ENCODE measurements at regions not wholly inside any gene's neighbourhood (a gene's known extent, or its start where the extent isn't known, plus 50 kb on each side); places are given as distances from the start of the nearest gene placed in this dataset.

DNA sequence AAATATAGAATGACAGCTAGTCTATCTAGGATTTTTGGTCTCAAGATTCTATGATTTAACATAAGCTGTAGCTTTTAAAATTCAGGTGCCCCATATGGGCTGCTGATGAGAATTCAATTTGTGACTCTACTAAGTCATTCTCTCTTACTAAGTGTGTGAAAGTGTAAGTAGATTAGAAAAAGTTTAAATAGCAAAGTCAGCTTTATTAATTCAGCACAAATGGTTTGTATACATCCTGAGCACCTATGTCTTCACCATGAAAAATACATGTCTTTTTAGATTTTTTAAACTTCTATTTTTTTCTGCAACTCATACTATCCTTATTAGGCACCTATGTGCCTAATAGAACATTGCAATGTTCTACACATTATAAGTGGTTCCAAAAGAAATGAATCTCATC is 157.1 kb downstream of the METTL4 start:
- DNase-seq = no peak
- intact Hi-C loops (cut with DNase I) = no loop called here

DNA sequence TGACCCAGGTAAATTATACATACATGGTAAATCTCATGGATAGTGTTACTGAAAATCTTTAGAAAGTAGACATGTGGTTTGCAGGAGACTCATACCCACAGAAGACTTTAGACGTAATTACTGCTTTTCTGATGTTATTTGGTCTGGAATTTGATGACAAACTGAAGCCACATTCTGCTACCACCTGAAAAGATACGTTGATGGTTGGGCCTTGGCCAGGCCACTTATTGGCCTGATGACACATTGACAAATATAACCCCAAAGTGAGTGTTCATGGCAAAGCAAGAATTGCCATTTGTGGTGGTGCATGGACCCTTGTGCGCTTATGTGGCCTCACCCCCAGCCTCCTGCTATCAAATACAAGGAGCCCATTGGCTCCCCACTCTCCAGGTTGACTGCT is 155.6 kb downstream of the METTL4 start:
- intact Hi-C loops (cut with DNase I) = no loop called here

DNA sequence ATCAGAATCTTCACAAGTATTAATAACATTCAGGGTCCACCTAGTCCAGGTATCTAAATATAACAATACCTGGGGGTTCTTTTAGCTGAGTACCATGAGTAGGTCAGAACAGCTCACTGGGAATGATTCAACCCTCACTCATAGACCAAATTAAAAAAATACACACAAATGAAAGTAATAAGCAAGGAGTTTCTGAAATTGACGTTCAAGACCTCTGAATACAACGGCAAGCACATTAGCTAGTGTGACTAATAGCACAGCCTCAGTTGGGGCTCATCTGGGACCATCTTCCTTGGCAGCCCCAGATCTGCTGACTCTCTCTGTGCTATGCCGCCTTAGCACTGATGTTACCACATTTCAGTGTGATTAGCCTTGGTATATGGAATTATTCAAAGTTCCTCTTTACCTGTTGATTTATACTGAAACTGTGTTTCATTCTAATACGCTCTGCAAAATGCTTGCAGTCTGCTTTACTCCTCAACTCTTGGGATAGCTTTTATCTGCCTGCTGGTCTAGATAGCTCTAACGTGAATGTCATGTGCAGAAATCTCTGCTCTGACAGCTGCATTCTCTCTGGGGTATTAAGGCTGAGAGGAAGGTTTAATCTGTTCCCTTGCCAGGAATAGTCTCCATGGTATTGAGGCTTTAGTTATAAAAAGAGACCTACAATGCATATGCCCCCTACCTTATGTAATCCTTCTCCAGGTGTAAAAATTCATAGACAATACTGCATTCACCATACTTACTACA is 153.3 kb downstream of the METTL4 start:
- intact Hi-C loops (cut with DNase I) = no loop called here
- DNase-seq = no peak

More for the DNA sequence above, 155.6 kb downstream of the METTL4 start:
- no peak for DNase-seq

DNA sequence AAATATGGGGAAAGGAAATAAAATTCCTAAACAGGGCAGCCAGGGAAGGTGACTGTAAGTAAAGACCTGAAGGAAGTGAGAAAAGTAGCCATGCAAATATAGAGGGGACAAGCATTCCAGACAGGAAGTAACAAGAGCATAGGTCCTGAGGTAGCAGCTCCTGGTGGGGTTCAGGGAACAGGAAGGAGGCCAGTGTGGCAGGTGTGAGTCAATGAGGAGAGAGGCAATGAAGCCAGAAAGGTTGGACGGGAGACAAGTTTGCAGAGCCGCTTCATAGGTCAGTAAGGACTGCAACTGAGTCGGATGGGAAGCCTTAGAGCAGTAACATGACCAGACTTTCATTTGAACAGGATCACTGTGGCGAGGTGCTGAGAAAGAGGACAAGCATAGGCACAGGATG is 150.9 kb downstream of the METTL4 start:
- DNase-seq = no peak
- intact Hi-C loops (cut with DNase I) = no loop called here

DNA sequence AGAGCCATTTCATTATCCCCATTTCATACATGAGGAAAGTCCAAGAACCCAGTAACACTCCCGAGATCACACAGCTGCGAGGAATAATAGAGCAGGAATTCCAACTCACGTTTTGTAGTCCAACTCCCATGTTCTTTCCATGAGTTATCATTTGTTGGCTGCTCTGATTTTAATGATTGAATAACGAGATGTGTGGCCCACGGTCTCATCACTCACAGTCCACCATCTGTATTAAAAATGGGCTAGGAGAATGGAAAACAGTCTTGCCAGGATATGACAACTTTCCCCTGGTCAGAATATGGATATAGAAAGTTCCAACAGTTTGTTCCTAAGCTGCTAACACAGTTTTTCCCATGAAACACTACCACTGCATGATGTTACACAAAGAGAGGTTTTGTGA is 147.5 kb downstream of the METTL4 start:
- DNase-seq = no peak
- intact Hi-C loops (cut with DNase I) = no loop called here

DNA sequence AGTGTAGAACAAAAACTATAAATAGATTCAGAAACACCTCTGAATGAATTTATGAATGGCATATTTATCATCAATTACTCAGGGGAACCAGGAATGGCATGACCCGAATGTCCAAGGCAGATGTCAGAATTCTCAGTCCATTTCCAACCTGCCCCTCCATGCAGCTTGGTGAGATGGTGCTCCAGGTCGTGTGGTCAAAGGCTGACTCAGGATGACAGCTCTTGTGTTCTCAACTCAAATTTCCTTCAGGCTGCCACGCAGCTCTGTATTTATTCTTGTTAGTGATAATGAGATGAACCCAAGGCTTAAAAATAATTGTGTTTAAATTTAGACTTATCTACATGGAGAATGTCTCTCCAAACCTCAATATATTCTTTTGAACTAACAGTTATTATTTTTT is 146.9 kb downstream of the METTL4 start:
- intact Hi-C loops (cut with DNase I) = no loop called here

DNA sequence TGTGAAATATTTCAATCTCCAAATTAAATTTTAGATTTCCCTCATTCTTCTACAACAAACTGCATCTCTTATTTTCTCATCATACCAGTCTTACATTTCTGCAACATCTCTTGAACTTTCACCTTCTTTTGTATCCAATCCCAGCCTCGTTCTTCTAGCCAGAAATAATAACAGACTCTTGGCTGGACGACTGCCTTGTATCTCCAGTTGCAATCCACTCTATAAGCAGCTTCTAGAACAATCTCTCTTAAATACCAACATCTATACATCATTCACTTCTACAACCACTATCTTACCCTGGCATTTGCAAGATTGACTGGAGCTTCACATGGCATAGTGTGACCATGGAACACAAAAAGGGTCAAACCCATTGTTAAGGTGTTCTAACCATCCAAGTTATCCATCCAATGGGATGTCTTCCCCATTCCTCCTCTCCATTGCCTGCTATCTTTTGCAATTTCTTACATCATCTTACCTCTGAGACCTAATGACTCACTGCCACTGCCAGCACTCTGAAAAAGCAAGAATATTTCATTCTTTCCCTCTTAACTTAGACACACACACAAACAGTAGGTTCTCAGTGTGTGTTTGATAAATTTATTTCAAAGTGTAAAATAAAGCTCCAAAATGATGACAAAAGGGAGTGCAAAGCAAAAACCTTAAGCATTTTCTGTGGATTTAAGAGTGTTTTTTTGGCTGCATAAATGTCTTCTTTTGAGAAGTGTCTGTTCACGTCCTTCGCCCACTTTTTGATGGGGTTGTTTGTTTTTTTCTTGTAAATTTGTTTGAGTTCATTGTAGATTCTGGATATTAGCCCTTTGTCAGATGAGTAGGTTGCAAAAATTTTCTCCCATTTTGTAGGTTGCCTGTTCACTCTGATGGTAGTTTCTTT is 145.6 kb downstream of the METTL4 start:
- intact Hi-C loops (cut with DNase I) = no loop called here
- DNase-seq = no peak

More for the DNA sequence above, 146.9 kb downstream of the METTL4 start:
- DNase-seq = no peak

DNA sequence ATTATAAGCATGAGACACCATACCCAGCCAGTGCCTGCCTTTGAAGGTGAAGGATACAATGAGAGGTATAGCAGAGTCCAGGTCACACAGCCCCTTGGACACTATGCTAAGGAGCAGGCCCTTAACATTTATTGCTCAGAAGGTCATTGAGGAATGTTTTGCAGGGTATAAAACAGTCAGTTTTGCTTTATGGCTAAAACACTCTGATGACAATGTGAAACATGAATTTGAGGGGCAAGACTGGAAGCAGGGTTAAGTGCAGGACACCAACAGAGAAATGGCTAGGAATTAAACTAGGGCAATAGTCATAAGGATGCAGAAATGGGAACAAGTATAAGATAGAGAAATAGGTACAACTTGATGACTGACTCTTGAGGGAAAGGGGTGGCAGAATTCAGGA is 141.1 kb downstream of the METTL4 start:
- DNase-seq = no peak
- intact Hi-C loops (cut with DNase I) = no loop called here

DNA sequence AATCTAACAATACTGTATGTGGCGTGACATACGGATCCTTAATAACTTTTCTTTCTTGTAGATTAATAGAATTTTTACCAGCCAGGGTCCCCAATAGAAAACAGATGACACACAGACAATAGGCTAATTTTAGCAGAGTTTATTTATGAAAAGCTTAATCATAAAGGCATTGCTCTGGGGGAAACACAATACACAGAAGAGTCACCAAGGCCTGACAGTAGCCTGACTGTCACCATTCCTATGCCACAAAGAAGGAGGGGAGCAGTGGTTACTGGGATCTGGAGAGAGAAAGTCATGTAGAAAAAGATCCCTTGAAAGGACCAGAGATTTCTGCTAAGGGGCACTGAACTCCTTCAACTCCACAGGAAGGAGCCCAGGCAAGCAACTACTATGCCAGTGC is 139.5 kb downstream of the METTL4 start:
- intact Hi-C loops (cut with DNase I) = no loop called here
- DNase-seq = no peak

- no peak for DNase-seq
- intact Hi-C loops (cut with DNase I) = no loop called here
These were observed 137.9 kb downstream of the METTL4 start for GRCh38 chr18:2433366-2433765.

DNA sequence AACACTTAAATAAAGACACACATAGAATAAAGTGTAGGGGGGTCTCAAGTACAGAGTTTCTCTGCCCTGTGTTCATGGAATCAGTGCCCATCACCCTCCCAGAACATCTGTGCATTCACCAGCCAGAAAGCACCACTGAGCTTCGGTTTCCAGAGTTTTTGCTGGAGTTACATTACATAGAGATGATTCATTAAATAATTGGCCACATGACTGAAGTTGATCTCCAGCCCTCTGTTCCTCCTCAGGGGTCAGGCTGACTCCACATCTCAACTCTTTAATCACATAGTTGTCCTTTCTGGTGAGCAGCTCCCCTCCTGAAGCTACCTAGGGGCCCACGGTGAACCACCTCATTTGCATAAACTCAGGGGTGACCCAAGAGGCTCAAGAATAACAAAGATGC is 129.8 kb downstream of the METTL4 start:
- intact Hi-C loops (cut with DNase I) = no loop called here
- DNase-seq = no peak

- no peak for DNase-seq
- intact Hi-C loops (cut with DNase I) = no loop called here
These were observed 129.3 kb downstream of the METTL4 start for GRCh38 chr18:2442006-2442405.

GRCh38 chr18:2442726-2443275 is 128.5 kb downstream of the METTL4 start:
- intact Hi-C loops (cut with DNase I) = no loop called here
- no peak for DNase-seq

- intact Hi-C loops (cut with DNase I) = no loop called here
These were observed 127.0 kb downstream of the METTL4 start for GRCh38 chr18:2444201-2444875.

GRCh38 chr18:2448565-2449151 is 122.6 kb downstream of the METTL4 start:
- intact Hi-C loops (cut with DNase I) = no loop called here
- no peak for DNase-seq

More at GRCh38 chr18:2444201-2444875, 127.0 kb downstream of the METTL4 start:
- no peak for DNase-seq

- intact Hi-C loops (cut with DNase I) = no loop called here
- no peak for DNase-seq
These were observed 119.7 kb downstream of the METTL4 start for GRCh38 chr18:2451556-2451955.

DNA sequence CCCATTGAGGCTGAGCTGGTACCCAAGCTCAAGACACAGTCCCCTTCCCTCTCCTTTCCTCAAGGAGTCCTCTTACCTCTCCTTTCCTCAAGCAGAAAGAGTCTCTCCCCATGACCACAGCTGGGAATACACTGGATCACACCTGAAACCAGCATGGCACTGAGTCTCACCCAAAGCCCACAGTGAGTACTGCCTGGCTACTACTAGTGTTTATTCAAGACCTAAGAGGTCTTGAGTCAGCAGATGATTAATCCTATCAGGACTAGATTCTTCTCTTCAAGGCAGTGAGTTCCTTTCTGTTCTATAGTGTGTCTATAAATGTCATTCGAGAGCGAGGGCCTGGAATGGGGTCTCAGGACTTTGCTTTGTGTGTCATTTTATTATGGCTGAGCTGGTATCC is 111.4 kb downstream of the METTL4 start:
- intact Hi-C loops (cut with DNase I) = no loop called here

GRCh38 chr18:2466978-2467377 is 104.3 kb downstream of the METTL4 start:
- intact Hi-C loops (cut with DNase I) = no loop called here
- DNase-seq = no peak

More for the DNA sequence above, 111.4 kb downstream of the METTL4 start:
- no peak for DNase-seq

DNA sequence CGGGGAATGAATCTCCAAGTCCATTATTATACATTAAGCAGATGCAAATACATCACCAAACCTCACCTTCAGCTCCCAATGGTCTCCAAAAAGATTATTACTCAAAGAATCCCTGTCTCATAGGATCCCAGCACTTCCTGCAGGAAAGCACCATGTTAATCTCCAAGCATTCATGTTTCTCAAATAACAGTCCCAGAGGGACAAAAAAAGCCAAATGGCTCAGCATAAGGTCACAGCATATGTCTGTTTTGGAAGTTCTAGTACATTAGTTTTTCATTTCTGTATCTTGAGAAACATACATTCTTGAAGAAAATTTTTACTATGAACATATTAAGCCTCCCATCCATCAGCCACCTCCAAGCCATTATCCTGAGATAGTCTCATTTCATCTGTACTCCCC is 103.3 kb downstream of the METTL4 start:
- DNase-seq = no peak
- intact Hi-C loops (cut with DNase I) = no loop called here

All from head of caudate nucleus (tissue), 42 donors.